NCI-H460 (cell line): ENCODE measurements at regions not wholly inside any gene's neighbourhood (a gene's known extent, or its start where the extent isn't known, plus 50 kb on each side); places are given as distances from the start of the nearest gene placed in this dataset.

Source experiments
- DNase-seq: peaks from one replicate; pipeline ENCODE4 v3.0.0-alpha.2; 2016; ENCODE audit warnings: low read depth; ENCODE audit errors: extremely low read depth

GRCh38 chr6:157755746-157756411, 67.2 kb upstream of the SNX9 start:
- DNase-seq = no peak

DNA sequence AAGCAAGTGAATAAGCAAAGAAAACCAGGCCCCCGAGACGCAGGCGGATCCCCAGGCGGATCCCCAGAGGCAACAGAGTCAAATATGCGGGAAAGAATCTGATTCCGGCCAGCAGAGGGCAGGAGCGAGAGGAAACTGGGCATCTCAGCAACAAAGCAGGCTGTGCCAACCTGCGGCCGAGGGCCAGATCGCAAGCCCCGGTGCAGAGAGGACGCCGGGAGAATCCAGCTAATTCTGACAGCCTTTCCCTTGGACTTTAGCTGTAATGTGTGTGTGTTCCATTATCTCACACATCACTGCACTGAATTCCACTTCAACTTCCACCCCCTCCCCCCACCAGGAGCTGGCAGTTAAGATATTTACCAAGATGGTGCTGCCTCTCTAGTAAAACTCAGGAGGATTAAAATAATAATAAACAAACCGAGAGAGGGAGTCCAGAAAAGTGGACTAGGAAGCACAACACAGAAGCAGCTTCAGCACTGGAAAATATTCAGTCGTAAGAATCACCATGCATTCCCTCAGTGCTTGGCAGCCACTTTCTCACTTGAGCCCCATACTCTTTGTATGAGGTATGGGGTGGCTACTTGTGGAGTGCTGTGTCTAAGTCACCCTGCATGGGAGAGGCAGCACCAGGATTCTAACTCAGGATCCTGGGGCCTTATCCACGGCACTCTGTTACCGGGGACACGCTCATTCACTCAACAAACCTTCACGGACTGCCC, 66.2 kb upstream of the SNX9 start:
- peak; percentile 79 for DNase-seq

DNA sequence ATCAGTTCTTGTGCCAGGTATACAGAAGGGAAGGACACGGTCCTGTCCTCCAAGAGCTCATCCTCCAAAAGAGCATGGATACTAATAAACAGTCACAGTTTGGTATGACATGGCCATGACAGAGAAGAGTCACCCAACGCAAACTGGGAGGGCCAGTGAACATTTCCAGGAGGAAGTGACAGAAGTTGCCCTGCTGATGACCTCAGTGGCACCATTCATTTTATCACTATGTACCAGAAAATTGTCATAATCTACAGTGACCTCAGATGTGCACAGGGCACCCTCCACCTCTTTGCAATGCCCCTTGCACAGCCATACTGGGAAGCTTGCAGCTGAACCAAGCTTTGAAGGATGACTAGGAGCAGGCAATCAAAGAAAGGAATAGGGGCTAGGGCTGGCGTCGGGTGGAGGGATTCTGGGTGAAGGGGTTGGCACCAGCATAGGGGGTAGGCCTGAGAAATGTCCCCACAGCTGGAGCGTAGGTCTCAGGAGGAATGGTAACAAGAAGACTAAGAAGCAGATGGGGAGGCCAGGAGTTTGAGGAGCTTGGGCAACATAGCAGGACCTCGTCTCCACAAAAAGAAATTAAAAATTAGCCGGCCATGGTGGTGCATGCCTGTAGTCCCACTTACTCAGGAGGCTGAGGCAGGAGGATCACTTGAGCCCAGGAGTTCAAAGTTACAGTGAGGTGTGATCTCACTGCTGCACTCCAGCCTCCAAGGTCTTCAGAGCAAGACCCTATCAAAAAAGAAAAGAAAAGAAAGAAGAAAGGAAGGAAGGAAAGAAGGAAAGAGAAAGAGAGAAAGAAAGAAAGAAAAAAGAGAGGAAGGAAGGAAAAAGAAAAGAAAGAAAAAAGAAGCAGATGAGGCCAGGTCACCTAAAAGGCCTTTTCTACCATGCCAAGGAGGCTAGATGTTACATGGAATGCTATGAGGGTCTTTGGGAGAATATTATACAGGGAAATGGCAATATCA, 65.3 kb upstream of the SNX9 start:
- no peak for DNase-seq

GRCh38 chr6:157758516-157759023, 64.5 kb upstream of the SNX9 start:
- DNase-seq = no peak

DNA sequence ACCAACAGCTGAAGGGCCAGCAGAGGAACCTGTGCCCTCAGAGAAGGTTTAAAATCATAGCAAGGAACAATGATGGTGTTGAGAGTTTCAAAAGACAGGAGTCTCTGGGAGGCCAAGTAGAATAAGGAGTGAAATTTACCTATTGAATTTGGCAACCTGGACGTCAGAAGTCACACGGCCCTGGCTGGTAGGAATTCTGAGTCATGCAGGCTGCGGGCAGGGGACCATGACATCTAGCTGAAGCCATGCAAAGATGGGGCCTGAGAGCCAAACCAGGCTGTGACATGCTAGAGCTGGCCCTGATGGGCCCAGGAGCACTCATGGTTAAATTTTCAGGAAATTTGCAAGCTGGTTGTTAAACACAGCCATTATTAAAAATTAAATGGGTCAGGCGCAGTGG, 64.0 kb upstream of the SNX9 start:
- no peak for DNase-seq

GRCh38 chr6:157760137-157760536, 62.9 kb upstream of the SNX9 start:
- DNase-seq = no peak

GRCh38 chr6:157760589-157761330, 62.3 kb upstream of the SNX9 start:
- no peak for DNase-seq

DNA sequence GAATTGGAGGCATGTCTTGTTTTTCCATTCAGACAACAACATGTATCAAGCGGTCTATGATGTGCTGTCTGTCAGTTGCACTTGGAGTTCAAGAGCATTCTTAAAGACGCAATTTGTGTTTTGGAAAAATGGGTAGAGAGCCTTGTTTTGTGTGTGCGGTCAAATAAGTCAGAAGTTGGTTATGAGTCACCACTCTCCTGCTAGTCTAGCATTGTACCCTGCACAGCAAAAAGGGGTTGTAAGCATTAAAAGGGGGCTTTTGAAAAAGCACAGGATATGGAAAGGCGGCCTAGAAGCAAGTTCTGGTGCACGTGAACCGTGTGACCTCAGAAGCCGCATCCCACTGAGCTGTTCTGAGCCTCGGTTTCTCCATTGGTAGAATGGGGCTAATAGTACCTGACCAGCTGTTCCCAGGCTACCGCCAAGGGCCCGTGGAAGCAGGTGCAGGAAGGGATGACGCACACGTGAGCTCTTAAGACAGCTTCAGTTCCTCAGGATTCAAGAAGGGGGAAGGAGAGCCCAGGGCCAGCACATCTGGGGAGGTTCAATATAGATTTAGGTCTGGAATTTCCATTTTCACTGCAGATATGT, 61.6 kb upstream of the SNX9 start:
- DNase-seq = no peak

- no peak for DNase-seq
Observed at GRCh38 chr6:157761926-157762325, 61.1 kb upstream of the SNX9 start.

- no peak for DNase-seq
Observed at GRCh38 chr6:157762636-157763035, 60.4 kb upstream of the SNX9 start.

DNA sequence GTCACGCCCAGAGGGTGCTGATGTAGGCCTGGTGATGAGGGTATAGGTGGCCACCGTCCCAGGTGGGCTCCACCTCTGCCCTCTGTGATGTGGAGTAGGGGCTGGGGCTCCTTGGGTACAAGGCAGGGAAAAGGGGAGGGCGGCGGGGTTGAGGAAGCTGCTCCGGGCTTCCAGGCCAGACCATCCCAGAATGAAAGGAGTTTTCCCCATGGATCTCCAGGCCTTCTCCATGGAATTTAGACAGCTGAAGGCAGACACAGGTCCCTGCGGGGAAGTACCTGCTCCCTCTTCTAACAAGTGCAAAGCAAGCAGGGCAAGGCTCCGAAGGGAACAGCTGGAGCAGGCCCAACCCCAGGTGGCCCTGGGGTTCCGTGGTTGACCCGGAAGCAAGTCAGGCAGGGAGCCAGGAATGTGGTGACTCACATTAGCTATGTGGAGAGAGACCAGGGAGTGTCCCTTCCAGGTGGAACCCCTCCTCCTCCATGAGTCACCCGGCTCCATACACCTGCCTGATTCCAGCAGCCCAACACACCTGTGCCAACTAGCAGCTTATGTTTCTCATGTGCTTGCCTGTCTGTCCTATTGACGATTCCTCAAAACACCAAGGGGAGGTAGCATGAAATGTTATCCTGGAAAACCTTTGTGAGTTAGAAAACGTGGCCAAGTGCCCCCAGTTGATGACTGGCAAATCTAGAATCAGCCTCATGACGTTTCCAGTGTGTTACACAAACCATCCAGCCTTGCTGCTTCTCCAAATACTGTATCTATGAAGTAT, 59.7 kb upstream of the SNX9 start:
- peak; percentile 70 for DNase-seq

GRCh38 chr6:157763904-157764177, 59.2 kb upstream of the SNX9 start:
- no peak for DNase-seq

DNA sequence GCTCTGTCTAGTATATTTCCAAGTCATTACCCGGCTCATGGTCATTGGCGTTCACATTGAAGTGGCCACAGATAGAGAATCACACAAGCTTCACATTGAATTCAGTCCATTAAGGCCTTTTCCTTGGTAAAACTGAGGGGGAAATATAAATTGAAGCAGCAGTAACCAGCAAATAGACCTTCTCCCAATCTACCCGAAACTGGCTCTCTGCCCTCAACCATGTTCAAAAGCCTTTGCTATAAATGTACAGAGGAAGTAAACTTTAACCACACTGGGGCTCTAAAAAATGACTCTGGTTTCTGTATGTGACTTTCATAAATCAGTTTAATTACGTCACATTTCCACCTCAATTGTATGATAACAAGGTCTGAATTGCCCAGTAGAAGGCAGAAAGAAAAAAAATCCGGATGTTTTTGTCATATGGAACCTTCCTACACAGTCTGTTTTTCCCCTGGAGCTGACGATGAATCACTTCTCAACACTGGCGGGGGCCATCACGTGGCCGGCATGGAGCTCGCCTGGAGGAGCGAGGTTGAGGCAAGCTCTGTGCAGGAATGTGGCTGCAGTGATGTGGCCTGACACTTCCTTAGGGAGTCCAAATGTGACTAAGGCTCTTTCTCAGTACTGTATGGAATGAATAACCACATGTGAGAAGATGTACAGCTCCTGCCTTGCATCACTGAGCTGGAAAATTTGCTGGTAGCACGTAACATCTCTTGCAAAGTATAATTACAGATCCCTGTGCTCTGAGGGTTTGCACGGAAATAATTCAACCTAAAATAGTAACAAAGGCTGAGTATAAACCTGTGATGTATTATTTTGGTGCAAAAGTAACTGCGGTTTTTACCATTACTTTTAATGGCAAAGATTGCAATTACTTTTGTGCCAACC, 58.6 kb upstream of the SNX9 start:
- peak; percentile 94 for DNase-seq

GRCh38 chr6:157766901-157767774, 55.9 kb upstream of the SNX9 start:
- DNase-seq = no peak

DNA sequence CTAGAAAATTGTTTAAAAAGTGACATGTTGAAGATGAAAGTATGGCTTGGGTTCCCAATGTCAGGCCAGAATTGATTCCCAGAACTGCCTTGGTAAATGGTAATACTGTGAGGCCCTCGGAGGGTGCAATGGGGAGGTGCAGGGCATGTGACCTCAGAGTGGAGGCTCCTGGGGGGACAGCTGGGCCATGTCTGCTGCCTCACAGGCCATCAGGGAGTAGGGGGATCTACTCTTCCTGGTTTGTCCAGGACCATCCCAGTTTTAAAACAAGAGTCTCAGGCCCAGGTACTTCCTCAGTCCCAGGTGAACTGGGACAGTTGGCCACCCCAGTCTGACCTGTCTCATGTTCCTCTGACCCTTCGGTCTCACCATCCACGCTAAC, 55.3 kb upstream of the SNX9 start:
- no peak for DNase-seq

DNA sequence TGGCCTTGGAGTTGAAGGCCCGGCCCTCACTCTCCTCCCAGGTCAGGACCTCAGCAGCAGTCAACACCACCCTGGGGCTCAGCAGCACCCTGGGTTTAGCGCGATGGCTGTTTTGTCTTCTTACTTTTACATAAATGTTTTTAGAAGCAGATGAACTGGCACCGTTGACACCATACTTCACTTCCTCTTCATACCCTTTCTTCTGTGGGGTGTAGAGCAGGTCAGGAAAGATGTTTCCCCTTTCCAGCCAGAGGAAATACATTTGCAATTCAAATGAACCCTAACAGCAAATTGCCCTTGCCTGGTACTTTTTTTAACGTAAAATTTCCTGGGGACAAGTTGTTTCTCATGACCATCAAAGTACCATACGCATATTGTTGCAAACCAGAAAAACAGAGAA, 54.7 kb upstream of the SNX9 start:
- no peak for DNase-seq

DNA sequence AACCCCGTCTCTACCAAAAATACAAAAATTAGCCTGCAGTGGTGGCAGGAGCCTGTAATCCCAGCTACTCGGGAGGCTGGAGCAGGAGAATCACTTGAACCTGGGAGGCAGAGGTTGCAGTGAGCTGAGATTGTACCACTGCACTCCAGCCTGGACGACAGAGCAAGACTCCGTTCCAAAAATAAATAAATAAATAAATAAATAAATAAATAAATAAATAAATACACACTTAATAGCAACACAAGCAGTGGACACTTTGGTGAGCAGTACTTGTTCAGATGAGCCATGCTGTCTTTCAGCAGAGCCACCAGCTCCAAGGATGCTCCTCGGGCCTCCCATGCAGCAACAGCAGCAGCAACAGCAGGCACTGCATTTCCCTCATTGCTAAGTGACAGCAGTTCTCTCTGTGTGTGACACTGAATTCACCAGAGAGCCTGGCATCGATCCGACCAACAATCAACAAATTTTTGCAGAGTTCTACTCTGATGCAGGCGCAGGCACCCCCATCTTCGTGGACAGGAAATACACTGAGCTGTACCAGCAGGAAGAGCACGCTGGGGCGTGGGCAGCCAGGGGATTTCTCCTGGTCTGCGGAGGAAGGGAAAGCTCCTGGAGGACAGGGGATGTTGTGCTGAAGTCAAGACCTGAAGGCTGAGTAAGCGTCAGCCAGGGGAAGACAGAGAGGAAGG, 54.0 kb upstream of the SNX9 start:
- no peak for DNase-seq
